ENCODE measurements at regions not wholly inside any gene's neighbourhood (a gene's known extent, or its start where the extent isn't known, plus 50 kb on each side); places are given as distances from the start of the nearest gene placed in this dataset.

GRCh38 chr4:156230176-156230575 is 276.5 kb upstream of the CTSO start:
- no peak overlapping the region for H3K4me3 ChIP-seq (ENCODE audit: low read length)
- DNase-seq (ENCODE audit: low read depth, low spot score), result no peak

DNA sequence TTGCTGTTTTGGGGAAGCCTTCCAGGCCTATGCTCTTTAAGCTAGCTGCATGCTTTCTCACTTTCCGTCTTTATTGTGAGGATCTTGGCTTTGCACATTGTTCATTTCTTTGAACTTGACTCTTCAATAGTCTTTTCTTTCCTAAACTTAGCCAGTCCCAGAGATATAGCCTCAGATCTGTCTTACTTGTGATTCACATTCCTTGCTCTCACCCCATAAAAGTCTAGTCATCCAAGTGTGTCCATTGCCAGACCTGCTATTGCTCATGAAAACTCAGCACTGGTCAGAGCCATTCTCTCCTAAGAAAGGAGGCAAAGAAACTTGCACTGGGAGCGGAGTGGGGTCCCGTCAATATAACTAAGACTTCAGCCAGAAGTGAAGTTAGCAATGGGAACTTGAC is 275.0 kb upstream of the CTSO start:
- no peak overlapping the region for H3K4me3 ChIP-seq (ENCODE audit: low read length)
- no peak for DNase-seq (ENCODE audit: low read depth, low spot score)

DNA sequence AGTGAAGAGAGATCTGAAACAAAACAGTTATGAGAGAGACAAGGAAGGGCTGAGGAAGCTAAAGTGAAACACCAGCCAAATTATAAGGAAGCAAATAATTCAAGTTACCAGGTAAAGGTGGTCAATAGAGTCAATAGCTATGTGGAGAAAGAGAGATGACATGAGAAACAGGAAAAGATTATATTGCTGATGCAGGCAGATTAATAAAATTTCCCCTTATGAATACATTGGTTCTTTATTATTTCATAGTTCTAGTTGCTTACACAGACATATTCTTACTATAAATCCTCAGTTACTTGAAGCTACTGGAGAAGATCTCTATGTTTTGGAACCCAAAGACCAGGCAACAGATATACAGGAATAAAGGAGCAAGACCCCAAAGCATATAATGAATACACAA is 273.7 kb upstream of the CTSO start:
- no peak for DNase-seq (ENCODE audit: low read depth, low spot score)
- no peak overlapping the region for H3K4me3 ChIP-seq (ENCODE audit: low read length)

DNA sequence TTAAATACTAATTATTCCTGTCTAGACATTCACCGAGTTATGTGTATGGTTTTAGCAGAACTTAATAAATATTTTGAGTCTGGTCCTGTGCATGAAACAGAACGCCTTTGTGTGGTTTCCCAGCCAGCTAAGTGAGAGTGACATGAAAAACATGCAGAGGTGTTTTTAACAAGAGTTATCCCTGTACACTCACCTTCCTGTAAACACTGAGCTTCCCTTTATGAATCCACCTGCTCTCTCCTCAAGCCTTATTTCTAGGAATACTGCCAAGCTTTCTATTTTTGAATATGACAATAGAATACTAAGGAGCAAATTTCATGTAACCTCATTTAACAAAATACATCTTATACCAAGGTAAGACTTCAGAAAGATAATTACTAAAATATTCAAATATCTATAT is 270.3 kb upstream of the CTSO start:
- DNase-seq (ENCODE audit: low read depth, low spot score), result no peak
- H3K4me3 ChIP-seq (ENCODE audit: low read length), result no peak overlapping the region

DNA sequence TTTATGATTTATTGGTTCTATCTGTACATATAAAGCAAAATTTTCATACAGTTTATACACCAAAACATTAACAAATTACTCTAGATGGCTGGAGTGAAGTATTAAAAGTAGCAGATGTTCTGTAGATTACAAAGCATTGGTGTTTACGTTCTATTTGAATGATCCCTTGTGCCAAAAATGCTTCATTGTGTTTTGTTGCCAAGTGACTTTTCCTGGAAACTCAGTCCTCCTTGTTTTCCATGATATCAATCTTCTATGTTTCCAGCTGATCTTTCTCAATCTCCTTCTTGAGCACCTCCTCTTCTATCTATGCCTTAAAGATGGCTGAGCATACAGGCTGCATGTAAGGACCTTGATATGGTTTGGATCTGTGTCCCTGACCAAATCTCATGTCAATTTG is 263.6 kb upstream of the CTSO start:
- no peak for DNase-seq (ENCODE audit: low read depth, low spot score)
- no peak overlapping the region for H3K4me3 ChIP-seq (ENCODE audit: low read length)

DNA sequence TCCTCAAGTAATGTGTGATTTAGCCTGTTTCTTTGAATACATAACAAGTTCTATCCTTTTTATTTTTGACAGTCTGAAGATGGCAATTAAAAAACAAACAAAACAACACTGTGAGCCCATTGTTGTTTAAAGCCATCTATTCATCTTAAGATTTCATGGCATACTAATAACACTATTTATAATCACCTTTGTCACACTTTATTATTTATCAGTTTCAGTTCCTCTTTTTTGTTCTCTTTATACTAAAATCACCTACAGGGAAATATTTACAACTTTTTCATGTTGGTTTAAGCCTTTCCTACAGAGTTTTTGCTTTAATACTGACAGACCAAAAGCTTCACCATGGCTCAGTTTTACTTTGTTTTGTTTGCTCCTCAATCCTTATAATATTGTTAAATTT is 247.4 kb upstream of the CTSO start:
- H3K4me3 ChIP-seq (ENCODE audit: low read length), result no peak overlapping the region
- DNase-seq (ENCODE audit: low read depth, low spot score), result no peak

DNA sequence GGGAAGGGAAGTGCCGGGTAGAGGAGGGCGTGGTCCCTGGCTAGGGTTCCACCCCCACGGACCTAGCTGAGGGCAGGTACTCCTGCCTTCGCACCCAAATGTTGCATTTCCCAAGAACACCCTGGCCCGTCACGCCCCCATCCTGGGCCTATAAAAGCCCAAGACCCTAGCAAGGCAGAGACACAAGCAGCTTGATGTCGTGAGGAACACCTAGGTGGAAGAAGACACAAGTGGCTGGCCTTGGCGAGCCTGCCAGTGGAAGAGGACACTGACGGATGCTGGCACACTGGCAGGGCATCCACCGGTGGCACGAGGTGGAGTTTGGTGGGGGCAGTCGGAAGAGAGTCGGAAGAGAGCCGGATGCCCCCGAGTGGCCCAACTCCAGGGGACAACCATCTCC is 244.8 kb upstream of the CTSO start:
- DNase-seq (ENCODE audit: low read depth, low spot score), result no peak
- no peak overlapping the region for H3K4me3 ChIP-seq (ENCODE audit: low read length)

GRCh38 chr4:156197216-156197615 is 243.6 kb upstream of the CTSO start:
- no peak overlapping the region for H3K4me3 ChIP-seq (ENCODE audit: low read length)
- peak; percentile 8 for DNase-seq (ENCODE audit: low read depth, low spot score)

DNA sequence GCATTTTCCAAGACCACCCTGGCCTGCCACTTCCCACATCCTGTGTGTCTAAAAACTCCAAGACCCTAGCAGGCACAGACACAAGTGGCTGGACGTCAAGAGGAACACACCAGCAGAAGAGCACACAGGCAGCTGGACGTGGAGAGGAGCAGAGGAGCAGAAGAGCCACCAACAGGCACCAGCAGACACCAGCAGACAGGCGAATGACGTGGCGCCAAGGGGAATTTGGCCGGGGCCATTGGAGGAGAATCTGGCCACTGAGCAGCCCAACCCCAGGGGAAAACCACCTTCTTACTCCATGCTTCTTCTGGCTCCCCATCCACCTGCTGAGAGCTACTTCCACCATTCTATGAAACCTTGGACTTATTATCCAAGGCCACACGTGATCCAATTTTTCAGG is 243.1 kb upstream of the CTSO start:
- DNase-seq (ENCODE audit: low read depth, low spot score), result no peak
- H3K4me3 ChIP-seq (ENCODE audit: low read length), result no peak overlapping the region

- no peak overlapping the region for H3K4me3 ChIP-seq (ENCODE audit: low read length)
- no peak for DNase-seq (ENCODE audit: low read depth, low spot score)
These were observed 242.2 kb upstream of the CTSO start for GRCh38 chr4:156195914-156196313.

GRCh38 chr4:156194896-156195295 is 241.2 kb upstream of the CTSO start:
- DNase-seq (ENCODE audit: low read depth, low spot score), result no peak
- no peak overlapping the region for H3K4me3 ChIP-seq (ENCODE audit: low read length)

GRCh38 chr4:156193800-156194199 is 240.1 kb upstream of the CTSO start:
- H3K4me3 ChIP-seq (ENCODE audit: low read length), result no peak overlapping the region
- no peak for DNase-seq (ENCODE audit: low read depth, low spot score)

DNA sequence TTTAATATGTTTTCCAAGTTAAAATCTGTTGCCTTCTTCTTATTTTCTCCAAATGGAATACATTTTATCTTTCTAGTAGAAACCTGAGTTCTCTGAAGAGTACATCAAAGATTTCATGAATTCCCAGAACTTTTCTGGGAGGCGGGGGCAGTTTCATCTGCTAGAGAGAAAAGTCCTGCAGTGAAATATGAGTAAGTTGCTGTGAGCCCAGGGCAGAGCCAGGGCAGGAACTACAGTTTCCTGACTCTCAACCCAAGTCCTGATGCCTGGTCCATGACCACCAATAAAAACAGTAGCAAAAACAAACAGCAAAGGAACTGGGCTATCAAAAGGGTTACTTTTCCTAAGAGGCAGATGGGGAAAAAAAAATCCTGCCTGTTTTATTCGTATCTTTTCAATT is 239.4 kb upstream of the CTSO start:
- no peak for DNase-seq (ENCODE audit: low read depth, low spot score)
- no peak overlapping the region for H3K4me3 ChIP-seq (ENCODE audit: low read length)

DNA sequence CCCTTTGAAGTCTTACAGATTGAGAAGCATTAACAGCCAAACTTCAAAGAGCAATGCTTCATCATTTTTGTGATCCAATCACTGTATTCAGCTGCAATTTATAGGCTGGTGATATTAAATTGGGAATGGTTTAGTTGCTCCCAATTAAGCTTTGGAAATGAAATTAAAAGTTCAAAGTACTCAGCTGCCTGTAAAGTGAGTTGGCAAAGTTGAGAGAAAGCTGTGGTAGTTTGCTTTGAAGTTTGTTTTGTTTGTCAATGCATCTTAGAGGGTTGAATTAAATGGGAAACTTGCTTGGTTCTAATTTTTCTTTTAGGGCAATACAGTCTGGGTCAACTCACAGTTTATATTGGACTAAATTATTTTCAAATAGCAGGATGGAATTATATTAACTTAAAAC is 238.4 kb upstream of the CTSO start:
- H3K4me3 ChIP-seq (ENCODE audit: low read length), result no peak overlapping the region
- no peak for DNase-seq (ENCODE audit: low read depth, low spot score)

GRCh38 chr4:156191044-156191781 is 237.5 kb upstream of the CTSO start:
- H3K4me3 ChIP-seq (ENCODE audit: low read length), result no peak overlapping the region
- DNase-seq (ENCODE audit: low read depth, low spot score), result no peak

DNA sequence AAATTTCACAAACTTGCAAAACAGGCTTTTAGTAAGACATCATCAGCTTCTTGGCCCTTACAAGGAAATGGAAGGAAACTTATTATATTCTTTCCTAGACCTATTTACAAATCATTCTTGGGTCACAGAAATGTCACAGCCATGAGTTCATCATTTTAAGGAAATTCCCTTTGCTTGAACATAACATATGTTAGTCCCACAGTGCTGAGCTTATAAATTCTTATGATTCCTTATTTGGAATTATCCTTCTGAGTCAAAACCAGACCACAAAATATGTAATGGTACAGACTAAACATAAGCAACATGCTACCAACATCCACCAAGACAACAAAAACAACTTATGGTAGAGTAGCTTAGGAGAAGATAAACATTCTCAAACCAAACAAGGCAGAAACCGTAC is 236.9 kb upstream of the CTSO start:
- DNase-seq (ENCODE audit: low read depth, low spot score), result no peak
- no peak overlapping the region for H3K4me3 ChIP-seq (ENCODE audit: low read length)

DNA sequence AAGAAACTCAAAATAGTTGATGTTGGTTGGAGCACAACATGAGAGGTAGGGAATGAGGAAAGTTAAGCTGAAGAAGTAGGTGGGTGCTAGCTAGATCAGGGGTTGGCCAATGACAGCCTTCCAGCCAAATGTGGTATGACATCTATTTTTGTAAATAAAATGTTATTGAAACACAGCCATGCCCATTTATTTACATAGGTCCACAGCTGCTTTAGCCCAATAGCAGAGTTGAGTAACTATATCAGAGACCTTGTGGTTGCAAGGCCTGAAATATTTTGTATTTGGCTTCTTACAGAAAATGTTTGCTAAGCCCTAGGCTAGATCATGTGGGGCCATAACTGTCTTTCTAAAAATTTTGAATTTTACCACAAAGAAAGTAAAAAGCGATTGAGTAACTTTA is 234.9 kb upstream of the CTSO start:
- no peak for DNase-seq (ENCODE audit: low read depth, low spot score)
- no peak overlapping the region for H3K4me3 ChIP-seq (ENCODE audit: low read length)

GRCh38 chr4:156186111-156186510 is 232.4 kb upstream of the CTSO start:
- no peak overlapping the region for H3K4me3 ChIP-seq (ENCODE audit: low read length)

DNA sequence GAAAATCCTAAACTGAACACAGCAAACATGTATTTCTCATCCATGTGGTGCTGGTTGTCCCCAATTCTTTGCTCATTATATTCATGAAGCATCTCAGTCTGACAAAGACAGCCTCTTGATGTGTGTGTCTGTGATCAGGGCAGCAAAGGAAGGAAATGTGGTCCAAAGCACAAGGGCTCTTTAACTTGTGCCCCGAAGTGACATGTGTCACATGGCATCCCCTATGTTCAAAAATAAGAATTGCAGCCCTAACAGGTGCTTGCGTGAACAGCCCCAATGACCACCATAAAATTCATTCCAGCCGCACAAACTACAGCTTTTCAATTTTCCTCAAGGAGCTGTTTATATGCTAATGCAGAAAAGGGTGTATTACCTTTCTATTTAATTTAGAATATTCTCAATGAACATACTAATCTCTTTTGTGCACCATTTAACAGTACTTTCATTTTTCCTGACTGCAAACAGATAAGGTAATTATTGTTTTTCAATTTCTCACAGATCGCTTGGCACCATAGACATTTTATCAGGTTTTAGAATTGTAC is 231.9 kb upstream of the CTSO start:
- no peak for DNase-seq (ENCODE audit: low read depth, low spot score)
- no peak overlapping the region for H3K4me3 ChIP-seq (ENCODE audit: low read length)

More at GRCh38 chr4:156186111-156186510, 232.4 kb upstream of the CTSO start:
- no peak for DNase-seq (ENCODE audit: low read depth, low spot score)

- DNase-seq (ENCODE audit: low read depth, low spot score), result no peak
- no peak overlapping the region for H3K4me3 ChIP-seq (ENCODE audit: low read length)
These were observed 228.6 kb upstream of the CTSO start for GRCh38 chr4:156182269-156182668.

DNA sequence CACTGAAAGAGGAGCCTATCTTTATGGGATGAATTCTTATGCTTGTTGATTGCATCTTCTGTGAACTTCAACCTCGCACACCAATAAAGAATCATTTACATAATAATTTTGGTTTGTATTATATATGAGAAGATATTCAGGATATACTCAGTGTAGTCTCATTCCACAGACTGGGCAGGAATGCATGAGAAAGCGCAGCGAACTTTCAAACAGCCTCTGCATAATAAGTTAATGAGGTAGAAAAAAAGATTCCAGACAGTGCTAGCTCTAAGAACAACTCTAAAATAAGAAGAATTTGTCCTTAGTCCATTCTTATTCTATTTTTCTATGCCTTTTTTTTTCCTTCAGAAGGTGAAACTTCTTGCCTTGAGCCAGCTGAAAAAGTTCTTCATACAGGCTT is 224.3 kb upstream of the CTSO start:
- no peak for DNase-seq (ENCODE audit: low read depth, low spot score)

More for the DNA sequence above, 224.3 kb upstream of the CTSO start:
- H3K4me3 ChIP-seq (ENCODE audit: low read length), result no peak overlapping the region
